ENCODE measurements at regions not wholly inside any gene's neighbourhood (a gene's known extent, or its start where the extent isn't known, plus 50 kb on each side); places are given as distances from the start of the nearest gene placed in this dataset.

DNA sequence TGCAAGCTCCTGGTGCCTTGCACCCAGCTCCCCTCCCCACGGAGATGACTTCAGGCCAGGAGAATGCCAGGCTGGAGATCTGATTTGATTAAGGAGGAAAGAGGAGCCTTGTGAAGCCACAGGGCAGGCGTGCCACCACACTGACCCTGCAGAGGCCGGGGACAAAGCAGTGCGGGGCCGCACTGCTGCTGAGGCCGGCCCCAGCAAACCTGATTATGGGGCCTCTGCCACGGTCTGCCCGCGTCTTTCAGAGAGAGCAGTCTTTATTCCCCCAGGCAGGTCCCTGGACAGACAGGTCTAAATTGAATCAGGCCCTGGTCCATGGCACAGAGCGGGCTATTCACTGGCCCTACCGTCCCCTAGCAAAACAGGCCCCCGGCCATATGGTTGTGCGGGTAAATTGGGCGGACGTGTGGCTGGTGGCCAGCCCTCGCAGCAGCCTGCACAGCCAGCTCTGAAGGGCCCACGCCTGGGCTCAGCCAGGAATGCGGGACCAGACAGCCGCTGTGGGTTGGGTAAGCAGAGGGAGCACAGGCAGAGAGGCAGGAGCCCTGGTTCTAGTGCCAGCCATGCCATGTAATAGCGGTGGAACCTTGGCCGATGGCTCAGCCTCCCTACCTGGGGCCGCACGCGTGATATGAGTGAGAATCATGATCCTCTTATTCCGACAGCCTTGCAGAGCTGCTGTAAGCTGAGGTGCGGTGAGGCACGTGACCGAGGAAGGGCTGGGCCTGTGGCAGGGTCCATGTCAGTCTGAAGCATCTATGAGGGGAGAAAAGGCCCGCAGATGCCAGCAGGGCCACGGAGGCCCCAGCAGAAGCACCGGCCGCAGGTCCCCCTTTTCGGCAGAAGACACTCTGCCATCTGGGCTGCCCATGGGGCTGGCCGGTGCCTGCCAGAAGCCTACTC lies 97.3 kb upstream of the MYCN start:
- TF ChIP-seq CTCF (IDR thresholded peaks at IDR 0.05) = no peak
- DNase-seq (ENCODE audit: low spot score) = no peak
- H3K27ac ChIP-seq = no peak overlapping the region
- no peak overlapping the region for H3K4me3 ChIP-seq

DNA sequence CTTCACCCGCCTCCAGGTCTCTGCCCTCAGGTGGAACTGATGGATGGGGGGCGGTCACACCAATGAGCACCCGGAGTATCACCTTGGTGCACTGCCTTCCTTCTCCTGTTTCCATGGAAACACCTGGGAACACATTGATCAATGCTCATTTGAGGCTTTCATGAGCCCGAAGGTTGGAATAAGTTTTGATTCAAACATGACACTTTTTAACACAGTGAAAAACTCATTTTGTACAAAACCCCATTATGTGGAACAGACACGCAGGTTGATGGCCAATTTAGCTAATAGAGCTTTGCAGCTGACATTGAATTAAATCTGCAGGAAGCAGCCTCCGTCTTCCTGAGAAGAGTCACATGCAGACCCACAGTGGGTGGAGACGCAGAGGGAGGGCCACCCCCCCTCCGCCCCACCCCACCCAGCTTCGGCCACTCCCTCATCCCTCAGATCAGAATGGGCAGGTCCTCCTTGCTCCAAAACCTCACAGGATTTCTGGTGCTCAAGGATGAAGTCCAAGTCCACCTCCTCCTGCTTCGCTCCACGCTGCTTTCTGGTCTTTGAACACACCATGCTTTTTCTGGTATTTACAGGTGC lies 96.0 kb upstream of the MYCN start:
- TF ChIP-seq CTCF (IDR thresholded peaks at IDR 0.05) = no peak
- DNase-seq (ENCODE audit: low spot score) = no peak
- H3K4me3 ChIP-seq = no peak overlapping the region
- no peak overlapping the region for H3K27ac ChIP-seq

DNA sequence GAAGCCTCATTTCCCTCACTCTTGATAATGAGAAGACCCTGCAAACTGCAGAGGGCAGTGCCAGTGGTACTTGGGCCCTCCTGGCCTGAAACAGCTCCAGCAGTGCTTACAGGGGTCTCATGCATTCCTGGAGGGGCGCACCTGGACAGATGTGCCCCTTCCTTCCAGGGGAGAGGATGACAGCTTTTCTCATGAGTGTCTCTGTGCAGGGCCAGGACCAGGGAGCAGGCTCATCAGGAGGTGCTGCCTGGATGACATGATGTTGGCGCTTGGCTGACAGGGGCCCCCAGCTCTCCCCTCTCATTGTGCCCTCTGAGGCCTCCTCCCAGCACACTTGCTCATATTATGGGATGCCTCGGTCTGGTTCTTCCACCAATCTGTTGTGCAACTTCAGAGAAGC lies 95.1 kb upstream of the MYCN start:
- Histone ChIP-seq H3K4me3 (no peak overlapping the region), H3K27ac (no peak overlapping the region)
- DNase-seq (ENCODE audit: low spot score) = no peak
- no peak for TF ChIP-seq CTCF (IDR thresholded peaks at IDR 0.05)

GRCh38 chr2:15845737-15846405 lies 94.5 kb upstream of the MYCN start:
- H3K27ac ChIP-seq = no peak overlapping the region
- no peak for TF ChIP-seq CTCF (IDR thresholded peaks at IDR 0.05)
- H3K4me3 ChIP-seq = no peak overlapping the region
- DNase-seq (ENCODE audit: low spot score) = no peak

- no peak for TF ChIP-seq CTCF (IDR thresholded peaks at IDR 0.05)
- DNase-seq (ENCODE audit: low spot score) = no peak
- Histone ChIP-seq H3K27ac (no peak overlapping the region), H3K4me3 (no peak overlapping the region)
Measured at GRCh38 chr2:15846626-15847025, 93.7 kb upstream of the MYCN start.

DNA sequence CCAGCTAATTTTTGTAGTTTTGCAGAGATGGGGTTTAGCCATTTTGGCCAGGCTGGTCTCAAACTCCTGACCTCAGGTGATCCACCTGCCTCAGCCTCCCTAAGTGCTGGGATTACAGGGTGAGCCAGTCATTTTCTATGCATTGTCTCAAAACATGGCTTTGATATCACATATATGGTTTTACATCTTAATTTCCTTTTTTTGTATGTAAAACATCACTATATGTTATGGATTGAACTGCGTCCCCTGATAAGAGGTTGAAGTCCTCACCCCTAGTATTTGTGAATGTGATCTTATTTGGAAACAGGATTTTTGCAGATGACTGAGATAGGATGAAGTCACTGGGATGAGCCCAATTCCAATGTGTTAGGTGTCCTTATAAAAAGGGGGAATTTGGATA lies 89.8 kb upstream of the MYCN start:
- no peak overlapping the region for H3K27ac ChIP-seq
- TF ChIP-seq CTCF (IDR thresholded peaks at IDR 0.05) = no peak
- no peak for DNase-seq (ENCODE audit: low spot score)
- no peak overlapping the region for H3K4me3 ChIP-seq
